Brain microvascular endothelial cell (primary cell): ENCODE measurements at regions not wholly inside any gene's neighbourhood (a gene's known extent, or its start where the extent isn't known, plus 50 kb on each side); places are given as distances from the start of the nearest gene placed in this dataset.

Experiments
- DNase-seq: peaks from one replicate; pipeline ENCODE4 v3.0.0-alpha.2; 2020
- H3K27ac ChIP-seq: fragments of 250-450 bp; sonication (Bioruptor Pico); 2 replicates; pipeline ENCODE4 v1.5.1; 2020; ENCODE audit warnings: mild to moderate bottlenecking, moderate library complexity
- H3K27me3 ChIP-seq: fragments of 250-450 bp; sonication (Bioruptor Pico); replicated peaks from 2 replicates; pipeline ENCODE4 v1.5.1; 2020; ENCODE audit warnings: mild to moderate bottlenecking
- H3K36me3 ChIP-seq: fragments of 250-450 bp; sonication (Bioruptor Pico); replicated peaks from 2 replicates; pipeline ENCODE4 v1.5.1; 2020; ENCODE audit warnings: mild to moderate bottlenecking
- H3K4me3 ChIP-seq: 2 replicates; pipeline ENCODE4 v1.5.1; 2011; ENCODE audit warnings: low read depth, mild to moderate bottlenecking, control low read depth, low read length, moderate library complexity
- CTCF ChIP-seq: IDR thresholded peaks from 2 replicates; pipeline ENCODE4 v1.5.1; 2011; ENCODE audit warnings: low read depth, mild to moderate bottlenecking, moderate library complexity, low read length, control low read depth, inconsistent platforms; ENCODE audit errors: missing control alignments
- in situ Hi-C: cut with HindIII; loops from 2 replicates; pipeline ENCODE4 v1.10.0; 2017; ENCODE audit warnings: low sequenced_read_pairs, low pct_ligation_motif_present

DNA sequence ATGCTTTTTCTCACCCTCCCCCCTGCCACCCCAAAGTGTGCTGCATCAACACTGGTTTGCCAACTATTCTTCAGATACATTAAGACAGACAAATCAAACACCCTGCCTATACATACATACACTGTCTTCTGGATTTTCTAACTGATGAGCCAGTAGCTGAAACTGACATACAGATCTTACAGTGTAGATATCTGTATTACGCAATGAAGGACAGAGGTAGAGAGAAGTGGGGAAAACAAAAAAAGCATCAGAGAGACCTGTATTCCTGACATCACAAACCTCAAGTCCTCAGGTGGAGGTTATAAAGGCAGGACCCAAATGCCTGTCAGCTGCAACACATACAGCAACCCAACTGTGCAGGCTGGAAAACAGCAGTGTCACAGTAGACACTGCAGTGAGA lies 535.4 kb downstream of the HACE1 start:
- DNase-seq: no peak
- in situ Hi-C loops: no loop called here
- H3K36me3 ChIP-seq: no peaks in the 10 kb centered on the region
- no peak overlapping the region for H3K27ac ChIP-seq
- H3K27me3 ChIP-seq: no peaks in the 10 kb centered on the region
- no peak overlapping the region for H3K4me3 ChIP-seq
- TF ChIP-seq CTCF: no peak

DNA sequence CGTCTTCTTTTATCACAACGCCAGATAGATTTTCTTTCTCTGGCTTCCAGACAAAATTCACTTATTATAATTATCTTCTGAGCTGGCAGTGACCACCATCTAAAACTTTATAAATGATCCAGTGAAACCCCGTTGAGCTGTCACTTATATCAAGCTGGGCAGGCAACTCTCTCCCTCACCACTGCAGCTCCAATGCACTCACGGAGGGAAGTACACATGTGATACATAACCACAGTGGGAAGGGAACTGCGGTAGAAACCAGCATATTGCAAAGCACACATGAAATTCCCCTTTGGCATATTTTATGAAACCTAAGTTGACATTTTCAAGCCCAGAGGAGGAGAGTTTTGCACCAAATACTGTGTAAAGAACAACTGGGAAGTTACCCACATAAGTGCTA lies 536.9 kb downstream of the HACE1 start:
- H3K27me3 ChIP-seq: no peaks in the 10 kb centered on the region
- TF ChIP-seq CTCF: no peak
- in situ Hi-C loops: no loop called here
- no peak overlapping the region for H3K4me3 ChIP-seq
- no peaks in the 10 kb centered on the region for H3K36me3 ChIP-seq
- DNase-seq: no peak
- no peak overlapping the region for H3K27ac ChIP-seq

DNA sequence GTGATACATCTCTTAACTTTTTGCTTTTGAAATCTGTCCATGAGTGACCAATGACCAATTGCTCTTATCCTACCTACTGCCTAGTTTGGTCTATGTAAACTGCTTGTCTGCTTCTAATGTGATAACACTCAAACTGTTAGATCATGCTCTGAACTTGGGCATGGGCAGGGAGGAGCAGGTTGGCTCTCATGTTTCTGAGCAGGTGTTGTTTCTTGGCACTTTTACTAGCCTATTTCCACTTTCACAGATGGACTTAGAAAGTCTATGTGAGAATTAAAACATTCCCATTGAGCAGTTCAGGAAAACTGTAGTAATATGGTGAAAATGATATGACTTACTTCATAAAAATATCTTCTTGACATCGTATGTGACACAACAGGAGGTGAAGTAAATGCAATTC lies 538.4 kb downstream of the HACE1 start:
- in situ Hi-C loops: no loop called here
- no peak for DNase-seq
- TF ChIP-seq CTCF: no peak
- no peaks in the 10 kb centered on the region for H3K27me3 ChIP-seq
- H3K36me3 ChIP-seq: no peaks in the 10 kb centered on the region
- no peak overlapping the region for H3K4me3 ChIP-seq
- H3K27ac ChIP-seq: no peak overlapping the region

GRCh38 chr6:104320896-104321295 lies 538.8 kb downstream of the HACE1 start:
- H3K36me3 ChIP-seq: no peaks in the 10 kb centered on the region
- no peak overlapping the region for H3K4me3 ChIP-seq
- in situ Hi-C loops: no loop called here
- no peak for DNase-seq
- H3K27me3 ChIP-seq: no peaks in the 10 kb centered on the region
- H3K27ac ChIP-seq: no peak overlapping the region
- TF ChIP-seq CTCF: no peak

DNA sequence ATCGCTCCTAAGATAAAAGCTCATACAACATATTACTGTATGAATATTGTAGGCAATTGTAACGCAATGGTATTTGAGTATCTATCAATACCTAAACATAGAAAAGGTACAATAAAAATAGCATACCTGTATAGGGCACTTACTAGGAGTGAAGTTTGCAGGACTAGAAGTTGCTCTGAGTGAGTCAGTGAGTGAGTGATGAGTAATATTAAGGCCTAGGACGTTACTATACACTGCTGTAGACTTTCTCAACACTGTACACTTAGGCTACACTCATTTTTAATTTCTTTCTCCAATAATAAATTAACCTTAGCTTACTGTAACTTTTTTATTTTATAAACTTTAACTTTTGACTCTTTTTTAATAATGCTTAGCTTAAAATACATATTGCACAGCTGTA lies 546.9 kb downstream of the HACE1 start:
- Histone ChIP-seq H3K27me3 (no peaks in the 10 kb centered on the region), H3K36me3 (no peaks in the 10 kb centered on the region), H3K27ac (no peak overlapping the region), H3K4me3 (no peak overlapping the region)
- no peak for TF ChIP-seq CTCF
- in situ Hi-C loops: no loop called here
- no peak for DNase-seq

DNA sequence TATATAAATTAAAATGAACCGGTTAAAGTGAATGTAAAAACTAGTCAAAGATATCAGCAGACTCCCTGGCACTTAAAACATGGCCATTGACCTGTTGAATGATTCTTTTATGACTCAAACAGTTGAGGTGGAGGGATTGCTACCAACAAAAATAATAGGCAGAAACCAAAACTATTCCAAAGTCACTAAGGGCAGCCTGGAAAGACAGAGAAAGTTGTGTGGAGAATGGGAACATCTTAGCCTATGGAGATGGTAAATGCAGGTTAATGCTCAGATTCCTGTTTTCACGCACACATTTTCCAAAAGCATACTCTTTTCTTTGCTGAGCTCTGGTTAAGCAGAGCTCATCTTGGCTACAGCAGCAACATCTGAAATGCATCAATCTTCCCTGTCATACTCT lies 553.5 kb downstream of the HACE1 start:
- Histone ChIP-seq H3K4me3 (no peak overlapping the region), H3K27me3 (no peaks in the 10 kb centered on the region), H3K27ac (no peak overlapping the region), H3K36me3 (no peaks in the 10 kb centered on the region)
- DNase-seq: no peak
- no peak for TF ChIP-seq CTCF
- in situ Hi-C loops: no loop called here
